NCI-H1930 (cell line): ENCODE measurements at regions not wholly inside any gene's neighbourhood (a gene's known extent, or its start where the extent isn't known, plus 50 kb on each side); places are given as distances from the start of the nearest gene placed in this dataset.
A peak's percentile ranks its signal among the peaks of the same experiment; 100 is the strongest.
"Not testable (repeated sequence)": the region's sequence is repeated elsewhere in the genome, so short reads cannot be mapped to it uniquely, and the experiment has no call there.

Experiments used
- DNase-seq, 2 experiments: peaks; one replicate each; lab custom pipeline; 2025; lab: John Stamatoyannopoulos, UW

- no peak for DNase-seq
Observed at GRCh38 chr19:30681162-30682100, 309.2 kb downstream of the ZNF536 start.

- DNase-seq, result not testable (repeated sequence)
Observed at GRCh38 chr19:30680399-30680798, 308.2 kb downstream of the ZNF536 start.

GRCh38 chr19:30679789-30680188, 307.6 kb downstream of the ZNF536 start:
- DNase-seq, result no peak

GRCh38 chr19:30679153-30679702, 307.0 kb downstream of the ZNF536 start:
- DNase-seq, result no peak

GRCh38 chr19:30678168-30678567, 306.0 kb downstream of the ZNF536 start:
- no peak for DNase-seq

GRCh38 chr19:30677702-30678101, 305.5 kb downstream of the ZNF536 start:
- no peak for DNase-seq

- no peak for DNase-seq
Observed at GRCh38 chr19:30676990-30677679, 305.0 kb downstream of the ZNF536 start.

GRCh38 chr19:30675086-30675485, 302.9 kb downstream of the ZNF536 start:
- no peak for DNase-seq

GRCh38 chr19:30674656-30675055, 302.5 kb downstream of the ZNF536 start:
- DNase-seq, result no peak

- no peak for DNase-seq
Observed at GRCh38 chr19:30673336-30673735, 301.2 kb downstream of the ZNF536 start.

GRCh38 chr19:30672926-30673325, 300.7 kb downstream of the ZNF536 start:
- DNase-seq, result no peak

- DNase-seq, result no peak
Observed at GRCh38 chr19:30671622-30672051, 299.5 kb downstream of the ZNF536 start.

- DNase-seq, result no peak
Observed at GRCh38 chr19:30671367-30671619, 299.1 kb downstream of the ZNF536 start.

GRCh38 chr19:30670562-30671366, 298.6 kb downstream of the ZNF536 start:
- no peak for DNase-seq

- no peak for DNase-seq
Observed at GRCh38 chr19:30670011-30670329, 297.8 kb downstream of the ZNF536 start.

GRCh38 chr19:30669329-30670010, 297.3 kb downstream of the ZNF536 start:
- peak; percentile 46 to 61 for DNase-seq

GRCh38 chr19:30668521-30669155, 296.5 kb downstream of the ZNF536 start:
- DNase-seq, result no peak

- DNase-seq, result no peak
Observed at GRCh38 chr19:30667746-30668145, 295.6 kb downstream of the ZNF536 start.

- no peak for DNase-seq
Observed at GRCh38 chr19:30667227-30667626, 295.0 kb downstream of the ZNF536 start.

GRCh38 chr19:30666301-30666803, 294.2 kb downstream of the ZNF536 start:
- DNase-seq, result peak in 1 of 2 experiments; percentile 55

- DNase-seq, result no peak
Observed at GRCh38 chr19:30665449-30665848, 293.3 kb downstream of the ZNF536 start.
